Loucy (cell line): ENCODE measurements at regions not wholly inside any gene's neighbourhood (a gene's known extent, or its start where the extent isn't known, plus 50 kb on each side); places are given as distances from the start of the nearest gene placed in this dataset.

ENCODE experiments used
- EZH2phosphoT487 ChIP-seq: fragments of 200-600 bp; IDR thresholded peaks from 2 replicates; pipeline ENCODE4 v1.6.1; 2018; ENCODE audit warnings: antibody characterized with exemption, mild to moderate bottlenecking, moderate library complexity, borderline replicate concordance
- TF ChIP-seq, protein P1 (sequence below): fragments of 200-600 bp; sonication (generic); conservative IDR thresholded peaks from 2 replicates; pipeline ENCODE4 v1.5.1; 2014; ENCODE audit warnings: mild to moderate bottlenecking, antibody characterized with exemption, low read length

DNA sequence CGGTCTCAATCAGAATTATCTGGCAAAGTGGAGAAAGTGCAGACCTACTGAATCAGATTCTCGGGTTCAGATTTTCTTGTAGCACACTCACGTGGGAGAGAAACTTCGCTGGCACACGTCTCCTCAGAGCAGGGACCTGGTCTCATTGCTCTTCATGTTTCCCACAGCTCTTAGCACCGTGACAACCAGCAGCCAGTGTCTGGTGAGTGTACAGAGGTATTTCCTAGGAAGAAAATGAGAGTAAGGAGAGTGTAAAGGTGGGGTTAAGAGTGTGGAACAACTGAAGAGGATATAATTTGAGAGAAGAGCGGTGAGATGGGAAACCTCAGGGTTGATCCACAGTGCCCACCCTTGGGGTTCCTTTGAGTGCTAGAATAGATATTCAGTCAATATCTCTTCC lies 89.2 kb downstream of the ARF6 start:
- TF ChIP-seq, protein P1, sequence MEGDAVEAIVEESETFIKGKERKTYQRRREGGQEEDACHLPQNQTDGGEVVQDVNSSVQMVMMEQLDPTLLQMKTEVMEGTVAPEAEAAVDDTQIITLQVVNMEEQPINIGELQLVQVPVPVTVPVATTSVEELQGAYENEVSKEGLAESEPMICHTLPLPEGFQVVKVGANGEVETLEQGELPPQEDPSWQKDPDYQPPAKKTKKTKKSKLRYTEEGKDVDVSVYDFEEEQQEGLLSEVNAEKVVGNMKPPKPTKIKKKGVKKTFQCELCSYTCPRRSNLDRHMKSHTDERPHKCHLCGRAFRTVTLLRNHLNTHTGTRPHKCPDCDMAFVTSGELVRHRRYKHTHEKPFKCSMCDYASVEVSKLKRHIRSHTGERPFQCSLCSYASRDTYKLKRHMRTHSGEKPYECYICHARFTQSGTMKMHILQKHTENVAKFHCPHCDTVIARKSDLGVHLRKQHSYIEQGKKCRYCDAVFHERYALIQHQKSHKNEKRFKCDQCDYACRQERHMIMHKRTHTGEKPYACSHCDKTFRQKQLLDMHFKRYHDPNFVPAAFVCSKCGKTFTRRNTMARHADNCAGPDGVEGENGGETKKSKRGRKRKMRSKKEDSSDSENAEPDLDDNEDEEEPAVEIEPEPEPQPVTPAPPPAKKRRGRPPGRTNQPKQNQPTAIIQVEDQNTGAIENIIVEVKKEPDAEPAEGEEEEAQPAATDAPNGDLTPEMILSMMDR, result no peak
- no peak for TF ChIP-seq EZH2phosphoT487
